ENCODE measurements at regions not wholly inside any gene's neighbourhood (a gene's known extent, or its start where the extent isn't known, plus 50 kb on each side); places are given as distances from the start of the nearest gene placed in this dataset.

GRCh38 chr10:101299211-101299610 is 54.8 kb upstream of the BTRC start:
- no peak for DNase-seq (ENCODE audit: low read depth)

- no peak for DNase-seq (ENCODE audit: low read depth)
Measured at GRCh38 chr10:101301111-101301731, 52.7 kb upstream of the BTRC start.

GRCh38 chr10:101303087-101303703 is 50.8 kb upstream of the BTRC start:
- DNase-seq (ENCODE audit: low read depth): no peak

Measured in T-helper 22 cell (primary cell).